ENCODE measurements at regions not wholly inside any gene's neighbourhood (a gene's known extent, or its start where the extent isn't known, plus 50 kb on each side); places are given as distances from the start of the nearest gene placed in this dataset.

- no peak for TF ChIP-seq CTCF (IDR thresholded peaks at IDR 0.05)
- no peak for TF ChIP-seq POLR2A (IDR thresholded peaks at IDR 0.05)
Measured at GRCh38 chr4:84392951-84393590, 106.0 kb downstream of the NKX6-1 start.
